MCF 10A (cell line): ENCODE measurements at regions not wholly inside any gene's neighbourhood (a gene's known extent, or its start where the extent isn't known, plus 50 kb on each side); places are given as distances from the start of the nearest gene placed in this dataset.

Experiments used
- BruUV-seq: library from RNA; stranded (reverse); fragments of 400-500 nt; replicated peaks from 2 replicates; lab custom pipeline; 2021; lab: Mats Ljungman, UMichigan
- CTCF ChIA-PET: fragments of 300-600 bp; sonication (Branson Sonifier 250); formaldehyde crosslinking; extraction: SDS; loops from one replicate; lab custom pipeline; 2021; ENCODE audit warnings: antibody characterized with exemption, inconsistent platforms; lab: Yijun Ruan, JAX
- POLR2A ChIA-PET: fragments of 300-600, 350-650 bp; sonication (Branson Sonifier 250); formaldehyde crosslinking; extraction: SDS; loops from one replicate; lab custom pipeline; 2020; ENCODE audit warnings: antibody characterized with exemption, inconsistent platforms; lab: Yijun Ruan, JAX
- DNase-seq: peaks from one replicate; pipeline ENCODE4 v3.0.0-alpha.2; 2018; ENCODE audit not compliant: unreplicated experiment
- H3K27ac Mint-ChIP-seq: one replicate; pipeline ENCODE4 v1.8.0; 2022; ENCODE audit warnings: mild to moderate bottlenecking, low read depth, mixed read lengths; ENCODE audit not compliant: unreplicated experiment
- H3K27me3 Mint-ChIP-seq: one replicate; pipeline ENCODE4 v1.8.0; 2022; ENCODE audit warnings: mixed read lengths; ENCODE audit not compliant: insufficient read depth, unreplicated experiment
- H3K36me3 Mint-ChIP-seq: one replicate; pipeline ENCODE4 v1.8.0; 2022; ENCODE audit warnings: mild to moderate bottlenecking, moderate library complexity, mixed read lengths; ENCODE audit not compliant: insufficient read depth, unreplicated experiment
- H3K4me1 Mint-ChIP-seq: one replicate; pipeline ENCODE4 v1.8.0; 2022; ENCODE audit warnings: mixed read lengths; ENCODE audit not compliant: insufficient read depth, unreplicated experiment
- H3K4me3 Mint-ChIP-seq: one replicate; pipeline ENCODE4 v1.8.0; 2022; ENCODE audit warnings: mild to moderate bottlenecking, moderate library complexity, mixed read lengths; ENCODE audit not compliant: unreplicated experiment
- H3K9me3 Mint-ChIP-seq: one replicate; pipeline ENCODE4 v1.8.0; 2022; ENCODE audit warnings: mixed read lengths; ENCODE audit not compliant: unreplicated experiment
- CTCF ChIP-seq: fragments of 200-600 bp; IDR thresholded peaks from one replicate; pipeline ENCODE4 v1.8.0; 2022; ENCODE audit warnings: antibody characterized with exemption, mild to moderate bottlenecking; ENCODE audit not compliant: unreplicated experiment
- intact Hi-C: fragments of 100-400 bp; cut with micrococcal nuclease; formaldehyde crosslinking; loops from 2 replicates; pipeline ENCODE4 v1.14.1; 2022

- ChIA-PET POLR2A (interaction anchor here (0.8 kb wide), 1 partner anchor 53 kb away, joined by 3 read pairs; no protein-coding TSS in a partner anchor), CTCF (interaction anchor here (0.6 kb wide), 1 partner anchor 48 kb away, joined by 3 read pairs; no protein-coding TSS in a partner anchor)
- intact Hi-C loops, result no loop called here
- no peak overlapping the region for H3K4me3 Mint-ChIP-seq
- no peaks in the 10 kb centered on the region for H3K36me3 Mint-ChIP-seq
- peaks cover 20% of the 10 kb centered on the region for H3K9me3 Mint-ChIP-seq
- no peaks in the 10 kb centered on the region for H3K27me3 Mint-ChIP-seq
- no peak for DNase-seq
- BruUV-seq, result no TSS peak
- no peak overlapping the region for H3K27ac Mint-ChIP-seq
- TF ChIP-seq CTCF, result no peak
- peaks cover 7% of the 10 kb centered on the region for H3K4me1 Mint-ChIP-seq
These were observed 207.1 kb upstream of the HTR1E start for GRCh38 chr6:86730216-86730615.

DNA sequence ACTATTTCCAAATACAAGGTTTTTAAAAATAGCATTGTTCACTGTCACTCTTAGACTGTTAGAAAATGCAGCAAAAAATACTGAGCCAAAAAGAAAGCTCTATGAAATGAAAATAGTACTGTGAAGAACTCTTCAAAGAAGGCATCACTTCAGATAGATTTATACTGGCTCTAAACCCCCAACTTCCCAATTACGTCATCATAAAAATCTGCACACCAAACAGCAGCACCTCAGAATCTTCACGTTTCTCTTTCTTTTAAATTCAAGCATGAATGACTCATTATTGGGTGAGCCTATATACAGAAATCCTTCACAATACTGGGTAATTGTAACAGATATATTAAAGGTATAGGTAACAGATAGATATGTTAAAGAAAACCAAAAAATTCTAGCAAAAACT is 208.4 kb upstream of the HTR1E start:
- Mint-ChIP-seq H3K27me3 (no peaks in the 10 kb centered on the region), H3K4me3 (no peak overlapping the region), H3K36me3 (no peaks in the 10 kb centered on the region), H3K27ac (no peak overlapping the region), H3K9me3 (peaks cover 18% of the 10 kb centered on the region), H3K4me1 (peaks cover 13% of the 10 kb centered on the region)
- BruUV-seq, result no TSS peak
- intact Hi-C loops, result no loop called here
- no peak for DNase-seq
- no peak for TF ChIP-seq CTCF
- ChIA-PET CTCF (no interaction called here), POLR2A (no interaction called here)

GRCh38 chr6:86724695-86725094 is 212.6 kb upstream of the HTR1E start:
- Mint-ChIP-seq H3K9me3 (no peaks in the 10 kb centered on the region), H3K4me3 (no peak overlapping the region), H3K36me3 (no peaks in the 10 kb centered on the region), H3K27ac (no peak overlapping the region), H3K4me1 (peaks cover 23% of the 10 kb centered on the region), H3K27me3 (no peaks in the 10 kb centered on the region)
- TF ChIP-seq CTCF, result no peak
- POLR2A ChIA-PET, result no interaction called here
- intact Hi-C loops, result no loop called here
- BruUV-seq, result no TSS peak
- CTCF ChIA-PET, result interaction anchor here (1.1 kb wide), 1 partner anchor 802 kb away, joined by 3 read pairs; no protein-coding TSS in a partner anchor
- no peak for DNase-seq

GRCh38 chr6:86723729-86724128 is 213.6 kb upstream of the HTR1E start:
- H3K4me3 Mint-ChIP-seq, result no peak overlapping the region
- H3K4me1 Mint-ChIP-seq, result peaks cover 17% of the 10 kb centered on the region
- H3K9me3 Mint-ChIP-seq, result no peaks in the 10 kb centered on the region
- POLR2A ChIA-PET, result no interaction called here
- intact Hi-C loops, result no loop called here
- H3K27ac Mint-ChIP-seq, result no peak overlapping the region
- peak; percentile 11 for DNase-seq
- BruUV-seq, result no TSS peak
- no peaks in the 10 kb centered on the region for H3K36me3 Mint-ChIP-seq
- H3K27me3 Mint-ChIP-seq, result no peaks in the 10 kb centered on the region
- no peak for TF ChIP-seq CTCF
- CTCF ChIA-PET, result interaction anchor here (1.1 kb wide), 1 partner anchor 801 kb away, joined by 3 read pairs; no protein-coding TSS in a partner anchor
